Parathyroid adenoma (tissue), 2 donors: ENCODE measurements at regions not wholly inside any gene's neighbourhood (a gene's known extent, or its start where the extent isn't known, plus 50 kb on each side); places are given as distances from the start of the nearest gene placed in this dataset.

Experiments used
- H2AFZ ChIP-seq: fragments of 300-600 bp; sonication (generic); one replicate; pipeline ENCODE4 v1.7.0; 2017; ENCODE audit warnings: antibody characterized with exemption, mild to moderate bottlenecking
- H3K27ac ChIP-seq: fragments of 300-600 bp; sonication (generic); one replicate; pipeline ENCODE4 v1.7.0; 2017
- H3K27me3 ChIP-seq: fragments of 300-600 bp; sonication (generic); one replicate; pipeline ENCODE4 v1.7.0; 2017; ENCODE audit warnings: low read length; ENCODE audit not compliant: control insufficient read depth, insufficient read depth
- H3K36me3 ChIP-seq: fragments of 300-600 bp; sonication (generic); one replicate; pipeline ENCODE4 v1.7.0; 2017; ENCODE audit warnings: low read length; ENCODE audit not compliant: control insufficient read depth, insufficient read depth
- H3K4me1 ChIP-seq: fragments of 300-600 bp; sonication (generic); one replicate; pipeline ENCODE4 v1.7.0; 2017; ENCODE audit warnings: control low read depth
- H3K4me2 ChIP-seq: fragments of 300-600 bp; sonication (generic); one replicate; pipeline ENCODE4 v1.7.0; 2017; ENCODE audit warnings: low read length
- H3K4me3 ChIP-seq: fragments of 300-600 bp; sonication (generic); one replicate; pipeline ENCODE4 v1.7.0; 2017; ENCODE audit warnings: low read depth, low read length
- H3K79me2 ChIP-seq: fragments of 300-600 bp; sonication (generic); one replicate; pipeline ENCODE4 v1.7.0; 2017; ENCODE audit warnings: control low read depth
- H3K9ac ChIP-seq: fragments of 300-600 bp; sonication (generic); one replicate; pipeline ENCODE4 v1.7.0; 2017; ENCODE audit warnings: mild to moderate bottlenecking
- H3K9me3 ChIP-seq: fragments of 300-600 bp; sonication (generic); one replicate; pipeline ENCODE4 v1.7.0; 2017; ENCODE audit warnings: low read length; ENCODE audit not compliant: control insufficient read depth
- CTCF ChIP-seq: fragments of 300-600 bp; sonication (generic); IDR thresholded peaks from one replicate; pipeline ENCODE4 v1.7.0; 2017; ENCODE audit warnings: antibody characterized with exemption, mild to moderate bottlenecking
- donor health status: primary hyperparathyroidism.

- Histone ChIP-seq H3K79me2 (no peaks in the 10 kb centered on the region), H3K4me1 (no peaks in the 10 kb centered on the region), H3K9me3 (no peaks in the 10 kb centered on the region), H3K4me3 (no peak overlapping the region), H3K36me3 (no peaks in the 10 kb centered on the region), H2AFZ (no peak overlapping the region), H3K27ac (no peak overlapping the region), H3K9ac (no peak overlapping the region), H3K27me3 (no peaks in the 10 kb centered on the region), H3K4me2 (no peak overlapping the region)
- no peak for TF ChIP-seq CTCF
Observed at GRCh38 chr4:22063613-22064012, 115.0 kb upstream of the KCNIP4 start.

GRCh38 chr4:22062676-22063075 is 114.1 kb upstream of the KCNIP4 start:
- H3K27ac ChIP-seq, result no peak overlapping the region
- TF ChIP-seq CTCF, result no peak
- H3K9me3 ChIP-seq, result no peaks in the 10 kb centered on the region
- H3K4me1 ChIP-seq, result no peaks in the 10 kb centered on the region
- H3K4me3 ChIP-seq, result no peak overlapping the region
- H3K27me3 ChIP-seq, result no peaks in the 10 kb centered on the region
- no peak overlapping the region for H3K4me2 ChIP-seq
- no peak overlapping the region for H2AFZ ChIP-seq
- H3K36me3 ChIP-seq, result no peaks in the 10 kb centered on the region
- H3K9ac ChIP-seq, result no peak overlapping the region
- no peaks in the 10 kb centered on the region for H3K79me2 ChIP-seq

DNA sequence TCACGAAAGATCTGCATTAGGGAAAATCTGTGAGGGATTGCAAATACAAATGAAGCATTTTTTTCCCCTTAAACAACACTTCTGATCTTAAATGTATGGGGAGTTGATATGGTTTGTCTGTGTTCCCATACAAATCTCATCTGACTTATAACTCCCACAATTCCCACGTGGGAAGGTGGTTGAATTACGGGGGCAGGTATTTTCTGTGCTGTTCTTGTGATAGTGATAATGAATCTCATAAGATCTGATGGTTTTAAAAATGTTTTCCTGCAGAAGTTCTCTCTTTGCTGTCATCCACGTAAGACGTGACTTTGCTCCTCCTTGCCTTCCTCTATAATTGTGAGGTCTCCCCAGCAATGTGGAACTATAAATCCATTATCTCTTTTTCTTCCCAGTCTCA is 107.4 kb upstream of the KCNIP4 start:
- no peaks in the 10 kb centered on the region for H3K27me3 ChIP-seq
- no peaks in the 10 kb centered on the region for H3K9me3 ChIP-seq
- no peak for TF ChIP-seq CTCF
- no peak overlapping the region for H3K4me2 ChIP-seq
- H3K4me1 ChIP-seq, result no peaks in the 10 kb centered on the region
- H3K36me3 ChIP-seq, result no peaks in the 10 kb centered on the region
- H3K9ac ChIP-seq, result no peak overlapping the region
- no peak overlapping the region for H2AFZ ChIP-seq
- no peaks in the 10 kb centered on the region for H3K79me2 ChIP-seq
- H3K27ac ChIP-seq, result no peak overlapping the region
- no peak overlapping the region for H3K4me3 ChIP-seq

DNA sequence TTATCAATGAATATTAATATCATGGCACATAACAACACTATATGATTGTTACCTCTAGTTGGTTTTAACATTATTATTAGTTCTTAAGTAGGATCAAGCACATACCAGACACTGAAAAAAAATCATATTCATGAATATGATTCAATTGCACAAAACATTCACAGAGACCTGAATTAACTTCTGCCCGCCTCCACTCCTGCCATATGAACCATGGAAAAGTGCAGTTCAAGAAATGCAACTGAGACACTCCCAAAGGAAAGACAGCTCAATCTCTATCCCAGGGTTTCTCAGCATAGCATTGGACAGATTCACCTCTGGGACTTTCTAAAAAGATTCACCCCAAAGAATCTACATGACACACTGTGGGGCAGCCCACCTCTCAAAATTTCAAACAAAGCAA is 103.5 kb upstream of the KCNIP4 start:
- no peaks in the 10 kb centered on the region for H3K36me3 ChIP-seq
- H3K4me2 ChIP-seq, result no peak overlapping the region
- H3K27ac ChIP-seq, result no peak overlapping the region
- H3K9me3 ChIP-seq, result no peaks in the 10 kb centered on the region
- H3K9ac ChIP-seq, result no peak overlapping the region
- no peaks in the 10 kb centered on the region for H3K27me3 ChIP-seq
- TF ChIP-seq CTCF, result no peak
- H3K4me1 ChIP-seq, result no peaks in the 10 kb centered on the region
- no peak overlapping the region for H3K4me3 ChIP-seq
- no peak overlapping the region for H2AFZ ChIP-seq
- no peaks in the 10 kb centered on the region for H3K79me2 ChIP-seq

DNA sequence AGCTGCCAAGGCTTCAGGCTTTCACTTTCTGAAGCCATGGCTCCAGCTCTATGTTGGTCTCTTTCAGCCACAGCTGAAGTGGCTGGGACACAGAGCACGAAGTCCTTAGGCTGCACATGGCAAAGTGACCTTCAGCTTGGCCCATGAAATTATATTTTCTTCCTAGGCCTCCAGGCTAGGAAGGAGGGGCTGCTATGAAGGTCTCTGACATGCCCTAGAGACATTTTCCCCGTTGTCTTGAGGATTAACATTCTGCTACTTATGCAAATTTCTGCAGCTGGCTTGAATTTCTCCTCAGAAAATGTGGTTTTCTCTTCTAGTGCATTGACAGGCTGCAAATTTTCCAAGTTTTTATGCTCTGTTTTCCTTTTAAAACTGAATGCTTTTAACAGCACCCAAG is 99.8 kb upstream of the KCNIP4 start:
- no peak for TF ChIP-seq CTCF
- H3K4me3 ChIP-seq, result no peak overlapping the region
- no peak overlapping the region for H3K9ac ChIP-seq
- H3K27ac ChIP-seq, result no peak overlapping the region
- H3K4me2 ChIP-seq, result no peak overlapping the region
- no peaks in the 10 kb centered on the region for H3K79me2 ChIP-seq
- H2AFZ ChIP-seq, result no peak overlapping the region
- H3K36me3 ChIP-seq, result no peaks in the 10 kb centered on the region
- no peaks in the 10 kb centered on the region for H3K4me1 ChIP-seq
- H3K27me3 ChIP-seq, result no peaks in the 10 kb centered on the region
- H3K9me3 ChIP-seq, result no peaks in the 10 kb centered on the region
